ENCODE measurements at regions not wholly inside any gene's neighbourhood (a gene's known extent, or its start where the extent isn't known, plus 50 kb on each side); places are given as distances from the start of the nearest gene placed in this dataset.

DNA sequence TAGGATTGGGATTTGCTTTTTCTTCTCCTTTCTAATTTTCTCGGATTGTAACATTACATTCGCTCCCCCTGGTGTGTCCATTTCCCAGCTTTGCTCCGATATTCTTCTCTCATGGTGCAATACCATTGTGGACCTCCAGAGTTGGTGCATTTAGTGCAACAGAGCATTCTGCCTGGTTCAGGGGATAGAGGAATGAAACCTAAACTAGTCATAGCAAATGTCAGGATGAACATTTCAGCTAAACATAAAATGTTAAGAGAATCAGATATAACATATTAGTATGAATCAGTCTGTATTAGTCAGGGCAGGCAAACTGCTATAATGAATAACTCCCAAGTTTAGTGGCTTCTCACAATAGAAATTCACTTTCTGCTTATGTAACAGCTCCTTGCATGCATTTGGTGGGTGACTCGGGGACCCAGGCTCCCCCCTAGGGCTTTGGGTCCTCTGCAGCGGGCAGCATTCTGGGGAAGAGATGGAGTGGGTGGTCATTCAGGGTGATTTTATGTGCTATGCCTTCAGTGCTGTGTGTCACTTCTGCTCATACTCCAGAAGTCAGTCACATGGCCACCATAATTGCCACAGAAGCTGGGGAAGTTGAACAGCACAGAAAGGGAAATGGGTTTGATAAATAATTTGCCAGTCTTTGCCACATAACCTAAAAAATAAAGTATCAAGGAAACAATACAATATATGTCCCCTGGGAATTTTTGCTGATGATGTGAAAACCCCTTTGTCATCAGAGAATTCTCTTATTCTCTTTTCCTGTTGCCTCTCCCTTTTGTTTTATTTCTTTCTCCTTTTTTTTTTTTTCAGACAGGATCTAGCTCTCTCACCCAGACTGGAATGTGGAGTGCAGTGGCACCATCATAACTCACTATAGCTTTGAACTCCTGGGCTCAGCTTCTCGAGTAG lies 111.0 kb downstream of the HSPH1 start:
- peak; percentile 26 to 35 for DNase-seq (ENCODE audit: low read depth in 2 of 2)
- no peak overlapping the region for H3K4me3 ChIP-seq (replicated peaks in 1 of 2; ENCODE audit: low read depth in 2 of 2, low read length in 2 of 2)
- TF ChIP-seq, protein P1, sequence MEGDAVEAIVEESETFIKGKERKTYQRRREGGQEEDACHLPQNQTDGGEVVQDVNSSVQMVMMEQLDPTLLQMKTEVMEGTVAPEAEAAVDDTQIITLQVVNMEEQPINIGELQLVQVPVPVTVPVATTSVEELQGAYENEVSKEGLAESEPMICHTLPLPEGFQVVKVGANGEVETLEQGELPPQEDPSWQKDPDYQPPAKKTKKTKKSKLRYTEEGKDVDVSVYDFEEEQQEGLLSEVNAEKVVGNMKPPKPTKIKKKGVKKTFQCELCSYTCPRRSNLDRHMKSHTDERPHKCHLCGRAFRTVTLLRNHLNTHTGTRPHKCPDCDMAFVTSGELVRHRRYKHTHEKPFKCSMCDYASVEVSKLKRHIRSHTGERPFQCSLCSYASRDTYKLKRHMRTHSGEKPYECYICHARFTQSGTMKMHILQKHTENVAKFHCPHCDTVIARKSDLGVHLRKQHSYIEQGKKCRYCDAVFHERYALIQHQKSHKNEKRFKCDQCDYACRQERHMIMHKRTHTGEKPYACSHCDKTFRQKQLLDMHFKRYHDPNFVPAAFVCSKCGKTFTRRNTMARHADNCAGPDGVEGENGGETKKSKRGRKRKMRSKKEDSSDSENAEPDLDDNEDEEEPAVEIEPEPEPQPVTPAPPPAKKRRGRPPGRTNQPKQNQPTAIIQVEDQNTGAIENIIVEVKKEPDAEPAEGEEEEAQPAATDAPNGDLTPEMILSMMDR (IDR thresholded peaks at IDR 0.05; ENCODE audit: low read depth, low read length): peak; percentile 50

- no peak for DNase-seq (ENCODE audit: low read depth in 2 of 2)
- TF ChIP-seq, protein P1 (IDR thresholded peaks at IDR 0.05; ENCODE audit: low read depth, low read length): no peak
- H3K4me3 ChIP-seq (replicated peaks in 1 of 2; ENCODE audit: low read depth in 2 of 2, low read length in 2 of 2): no peak overlapping the region
Measured at GRCh38 chr13:31049833-31050232, 111.9 kb downstream of the HSPH1 start.

DNA sequence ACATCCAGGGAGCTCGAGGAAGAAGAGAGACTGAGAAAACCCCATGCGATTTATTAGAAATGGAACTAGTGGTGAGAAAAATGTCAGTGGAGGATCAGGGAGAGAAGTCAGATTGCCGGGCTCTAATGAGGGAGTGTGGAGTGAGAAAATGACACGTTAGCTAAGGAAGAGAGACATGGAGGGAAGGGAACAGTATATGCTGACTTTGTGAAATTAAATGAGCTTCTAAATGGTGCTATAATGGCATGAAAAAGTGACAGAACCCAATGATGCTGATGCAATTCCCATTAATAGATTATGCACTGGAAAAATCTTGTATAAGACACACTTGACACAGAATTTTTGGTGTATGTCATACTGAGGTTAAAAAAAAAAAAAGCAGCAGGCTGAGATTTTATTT lies 112.6 kb downstream of the HSPH1 start:
- no peak overlapping the region for H3K4me3 ChIP-seq (replicated peaks in 1 of 2; ENCODE audit: low read depth in 2 of 2, low read length in 2 of 2)
- no peak for DNase-seq (ENCODE audit: low read depth in 2 of 2)
- TF ChIP-seq, protein P1 (IDR thresholded peaks at IDR 0.05; ENCODE audit: low read depth, low read length): no peak

GRCh38 chr13:31048521-31048920 lies 113.2 kb downstream of the HSPH1 start:
- TF ChIP-seq, protein P1 (IDR thresholded peaks at IDR 0.05; ENCODE audit: low read depth, low read length): no peak
- DNase-seq (ENCODE audit: low read depth in 2 of 2): peak; percentile 18 to 32
- no peak overlapping the region for H3K4me3 ChIP-seq (replicated peaks in 1 of 2; ENCODE audit: low read depth in 2 of 2, low read length in 2 of 2)

- H3K4me3 ChIP-seq (replicated peaks in 1 of 2; ENCODE audit: low read depth in 2 of 2, low read length in 2 of 2): no peak overlapping the region
Measured at GRCh38 chr13:31046711-31047279, 114.3 kb downstream of the TEX26 start.

GRCh38 chr13:31045286-31046081 lies 113.0 kb downstream of the TEX26 start:
- no peak overlapping the region for H3K4me3 ChIP-seq (replicated peaks in 1 of 2; ENCODE audit: low read depth in 2 of 2, low read length in 2 of 2)
- TF ChIP-seq, protein P1 (IDR thresholded peaks at IDR 0.05; ENCODE audit: low read depth, low read length): no peak
- peak; percentile 95 to 97 for DNase-seq (ENCODE audit: low read depth in 2 of 2)

More at GRCh38 chr13:31046711-31047279, 114.3 kb downstream of the TEX26 start:
- TF ChIP-seq, protein P1 (IDR thresholded peaks at IDR 0.05; ENCODE audit: low read depth, low read length): no peak
- DNase-seq (ENCODE audit: low read depth in 2 of 2): peak; percentile 55 to 67
